NOMO-1 treated with DMSO at 0.1 percent for 48 hours (cell line): ENCODE measurements at regions not wholly inside any gene's neighbourhood (a gene's known extent, or its start where the extent isn't known, plus 50 kb on each side); places are given as distances from the start of the nearest gene placed in this dataset.

ENCODE experiments used
- DNase-seq: peaks from one replicate; lab custom pipeline; 2025; ENCODE audit not compliant: unreplicated experiment; lab: John Stamatoyannopoulos, UW

DNA sequence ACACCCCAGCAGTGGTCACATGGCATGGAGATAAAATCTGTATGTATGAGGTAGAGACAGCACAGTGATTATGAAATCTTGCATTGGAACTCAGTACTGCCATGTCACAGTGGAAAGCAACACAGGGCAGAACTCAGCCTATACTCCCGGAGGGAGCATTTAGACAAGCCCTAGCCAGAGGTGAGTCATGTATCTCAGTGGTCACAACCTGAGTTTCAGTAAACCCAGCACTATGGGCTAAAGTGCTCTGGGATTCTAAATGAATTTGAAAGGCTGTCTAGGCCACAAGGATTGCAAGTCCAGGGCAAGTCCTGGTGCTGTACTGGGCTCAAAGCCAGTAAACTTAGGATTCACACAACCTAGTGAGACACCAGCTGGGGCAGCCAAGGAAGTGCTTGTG, 1717.1 kb upstream of the RAG2 start:
- no peak for DNase-seq

DNA sequence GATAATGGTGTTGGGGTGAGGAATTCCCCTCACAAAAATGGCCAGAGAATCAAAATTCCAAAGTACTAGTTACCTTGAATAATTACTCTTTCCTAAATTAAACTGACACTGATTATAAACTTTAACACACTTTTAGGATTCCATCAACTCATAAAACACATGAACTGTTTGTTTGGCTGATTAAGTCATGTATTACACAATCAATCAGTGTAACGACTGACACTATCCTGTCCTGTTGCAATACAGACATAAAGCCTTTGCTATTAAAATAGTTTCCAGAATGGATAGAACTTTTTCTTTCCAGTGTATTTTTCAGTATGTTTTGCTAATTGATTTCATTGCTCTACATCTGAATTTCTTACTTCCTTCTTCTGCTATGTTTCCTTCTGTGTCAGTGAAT, 1709.4 kb upstream of the RAG2 start:
- no peak for DNase-seq

DNA sequence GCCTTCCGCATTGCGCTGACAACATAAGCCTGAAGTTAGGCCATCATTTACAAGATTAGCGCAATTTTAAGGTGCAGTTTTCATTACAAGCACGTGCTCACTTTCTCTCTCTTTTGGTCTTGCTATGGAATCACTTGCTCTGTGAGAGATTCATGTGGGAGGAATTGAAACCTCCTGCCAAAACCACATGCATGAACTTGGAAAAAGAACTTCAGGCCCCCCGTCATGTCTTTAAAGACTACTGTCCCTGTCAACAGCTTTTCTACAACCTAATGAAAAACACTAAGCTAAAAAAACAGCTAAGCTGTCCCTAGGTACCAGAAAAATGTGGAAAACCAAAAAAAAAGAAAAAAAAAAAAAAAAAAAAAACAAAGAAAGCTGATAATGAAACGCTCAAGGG, 1707.6 kb upstream of the RAG2 start:
- no peak for DNase-seq

DNA sequence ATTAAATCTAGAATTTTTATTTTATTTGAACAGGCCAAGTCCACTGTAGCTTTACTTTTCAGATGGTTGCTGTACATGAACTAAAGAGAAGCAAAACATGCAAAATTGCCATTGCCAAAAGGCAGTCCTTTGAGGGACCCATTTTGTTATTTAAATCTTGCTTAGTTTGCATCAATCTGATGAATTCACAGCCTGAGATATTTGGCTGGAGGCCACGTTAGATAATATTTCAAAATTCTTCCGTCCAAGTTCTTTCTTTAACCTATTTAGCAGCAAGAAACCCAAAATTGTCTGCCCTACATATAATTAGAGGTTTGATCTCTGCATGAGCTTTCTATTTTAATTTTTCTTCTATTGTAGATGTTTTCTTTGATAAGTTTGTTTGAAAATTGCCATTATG, 1706.9 kb upstream of the RAG2 start:
- DNase-seq: no peak

DNA sequence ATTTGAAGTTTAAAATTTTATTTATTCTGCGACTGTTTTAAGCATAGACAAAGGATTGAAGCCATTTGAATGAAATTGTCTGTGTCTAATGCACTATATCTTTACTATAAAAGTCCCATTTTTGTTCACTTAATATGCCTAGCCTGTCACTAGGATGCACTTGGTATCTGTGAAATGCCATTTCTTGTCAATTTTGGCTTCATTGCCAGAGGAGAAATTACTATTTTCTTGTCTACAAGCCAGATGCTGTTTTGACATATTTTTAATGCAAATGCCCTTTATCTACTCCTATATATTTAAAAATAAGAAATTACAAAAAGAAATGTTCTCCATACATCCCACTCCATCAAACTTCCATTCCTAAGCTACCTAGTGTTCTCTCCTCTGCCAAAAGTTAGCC, 1704.5 kb upstream of the RAG2 start:
- no peak for DNase-seq

DNA sequence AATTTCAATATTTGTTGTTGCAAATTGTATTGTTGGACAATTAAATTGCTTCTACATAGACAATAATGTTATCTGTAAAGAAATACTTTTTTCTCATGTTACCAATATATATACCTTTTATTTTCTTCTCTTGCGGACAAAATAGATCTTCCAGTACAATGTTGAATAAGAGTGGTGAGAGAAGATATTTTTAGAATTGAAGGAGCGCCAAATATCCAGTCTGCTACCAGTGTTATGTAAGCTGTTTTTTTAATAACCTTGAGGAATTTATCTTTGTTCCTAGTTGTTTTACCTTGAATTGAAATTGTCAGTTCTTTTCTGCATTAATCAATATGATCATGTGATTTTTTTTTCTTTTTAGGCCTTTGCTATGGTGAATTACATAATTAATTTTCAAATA, 1702.5 kb upstream of the RAG2 start:
- no peak for DNase-seq

DNA sequence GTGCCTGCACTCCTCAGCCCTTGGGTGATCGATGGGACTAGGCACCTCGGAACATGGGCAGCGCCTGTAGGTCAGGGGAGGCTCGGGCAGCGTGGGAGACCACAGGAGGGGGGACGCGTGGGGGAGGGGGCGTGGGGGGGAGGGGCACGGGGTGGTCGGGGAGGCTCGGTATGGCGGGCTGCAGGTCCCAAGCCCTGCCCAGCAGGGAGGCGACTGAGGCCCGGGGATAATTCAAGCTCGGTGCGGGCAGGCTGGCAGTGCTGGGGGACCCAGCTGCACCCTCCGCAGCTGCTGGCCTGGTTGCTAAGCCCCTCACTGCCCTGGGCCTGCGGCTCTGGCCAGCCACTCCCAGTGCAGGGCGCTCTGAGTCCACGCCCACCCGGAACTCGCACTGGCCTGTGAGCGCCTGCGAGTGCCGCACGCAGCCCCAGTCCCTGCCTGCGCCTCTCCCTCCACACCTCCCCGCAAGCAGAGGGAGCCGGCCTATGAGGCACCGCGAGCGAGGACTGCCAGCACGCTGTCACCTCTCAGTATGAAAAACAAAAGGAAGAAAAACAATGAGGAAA, 1698.3 kb upstream of the RAG2 start:
- no peak for DNase-seq

DNA sequence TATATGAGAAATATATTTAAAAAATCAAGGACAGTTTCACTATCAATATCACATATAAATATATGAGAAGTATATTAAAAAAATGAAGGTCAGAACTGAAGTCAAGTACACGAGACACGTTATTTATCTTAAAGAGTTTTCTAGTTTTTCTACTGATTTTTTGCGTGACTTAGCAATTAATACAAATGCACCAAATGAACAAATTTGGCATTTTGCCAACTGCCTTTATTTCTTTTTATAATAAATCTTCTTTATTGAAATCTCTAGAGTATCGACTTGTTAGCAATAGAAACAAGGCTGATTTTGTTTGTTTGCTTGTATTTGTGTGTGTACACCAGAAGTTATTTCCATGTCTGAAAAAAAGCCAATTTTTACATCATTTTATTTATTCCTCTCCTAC, 1684.7 kb upstream of the RAG2 start:
- DNase-seq: no peak

DNA sequence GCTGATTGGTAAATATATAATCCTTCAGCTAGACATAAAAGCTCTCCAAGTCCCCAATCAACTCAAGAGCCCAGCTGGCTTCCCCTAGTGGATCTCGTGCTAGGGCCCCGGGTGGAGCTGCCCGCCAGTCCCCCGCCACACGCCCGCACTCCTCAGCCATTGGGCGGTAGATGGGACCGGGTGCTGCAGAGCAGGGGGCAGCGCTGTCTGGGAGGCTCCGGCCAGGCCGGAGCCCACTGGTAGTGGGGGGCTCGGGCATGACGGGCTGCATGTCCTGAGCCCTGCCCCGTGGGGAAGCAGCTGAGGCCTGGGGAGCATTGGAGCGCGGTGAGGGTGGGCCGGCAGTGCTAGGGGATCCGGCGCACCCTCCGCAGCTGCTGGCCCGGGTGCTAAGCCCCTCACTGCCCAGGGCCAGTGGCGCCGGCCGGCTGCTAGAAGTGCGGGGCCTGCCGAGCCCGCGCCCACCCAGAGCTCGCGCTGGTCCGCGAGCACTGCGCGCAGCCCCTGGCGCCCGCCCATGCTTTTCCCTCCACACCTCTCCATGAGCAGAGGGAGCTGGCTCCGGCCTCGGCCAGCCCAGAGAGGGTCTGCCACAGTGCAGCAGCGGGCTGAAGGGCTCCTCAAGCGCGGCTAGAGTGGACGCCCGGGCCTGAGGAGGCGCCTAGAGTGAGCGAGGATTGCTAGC, 1680.6 kb upstream of the RAG2 start:
- DNase-seq: no peak

DNA sequence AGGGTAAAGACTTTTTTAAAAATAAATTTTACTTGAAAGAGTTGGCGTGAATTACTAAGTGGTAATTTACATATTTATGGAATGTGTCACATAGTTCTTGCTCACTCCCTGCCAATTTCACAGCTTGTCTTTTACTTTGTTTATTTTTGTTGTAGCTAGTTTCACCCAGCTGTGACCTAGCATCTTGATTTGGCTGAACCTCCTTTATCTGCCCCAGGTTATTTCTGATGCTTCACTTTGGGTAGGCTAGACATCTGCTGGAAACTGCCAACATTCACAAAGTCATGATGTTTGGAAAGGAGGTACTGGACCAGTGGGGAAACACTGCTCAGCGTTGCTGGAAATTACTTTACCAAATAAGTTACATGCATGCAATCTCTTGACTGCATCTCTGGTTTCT, 1676.0 kb upstream of the RAG2 start:
- DNase-seq: no peak

DNA sequence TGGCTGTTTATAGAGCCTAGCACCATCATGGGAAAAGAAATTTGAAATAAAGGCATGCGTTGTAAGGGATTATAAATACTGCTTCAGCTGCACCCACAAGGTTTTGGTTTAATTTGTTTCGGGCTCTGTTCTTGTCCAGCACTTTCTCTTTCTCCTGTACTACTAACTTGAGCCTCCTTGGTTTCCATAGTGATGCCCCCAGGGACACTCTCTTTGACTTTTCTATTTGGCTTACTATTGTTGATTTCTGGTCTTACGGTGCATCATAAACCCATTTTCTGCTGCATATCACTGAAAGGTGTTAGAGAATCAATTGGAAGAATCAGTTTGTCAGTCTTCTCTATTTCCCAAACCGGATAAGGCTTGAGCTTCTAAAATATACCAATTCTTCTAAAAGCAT, 1674.3 kb upstream of the RAG2 start:
- DNase-seq: no peak

DNA sequence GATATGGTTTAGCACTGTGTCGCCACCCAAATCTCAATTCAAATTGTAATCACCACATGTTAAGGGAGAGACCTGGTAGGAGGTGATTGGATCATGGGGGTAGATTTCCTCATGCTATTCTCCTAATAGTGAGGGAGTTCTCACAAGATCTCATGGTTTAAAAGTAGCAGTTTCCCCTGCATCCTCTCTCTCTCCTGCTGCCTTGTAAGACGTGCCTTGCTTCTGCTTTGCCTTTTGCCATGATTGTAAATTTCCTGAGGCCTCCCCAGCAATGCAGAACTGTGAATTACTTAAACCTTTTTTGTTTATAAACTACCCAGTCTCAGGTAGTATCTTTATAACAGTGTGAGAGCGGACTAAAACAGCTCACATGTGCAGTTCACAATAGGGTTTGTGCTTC, 1668.7 kb upstream of the RAG2 start:
- no peak for DNase-seq

DNA sequence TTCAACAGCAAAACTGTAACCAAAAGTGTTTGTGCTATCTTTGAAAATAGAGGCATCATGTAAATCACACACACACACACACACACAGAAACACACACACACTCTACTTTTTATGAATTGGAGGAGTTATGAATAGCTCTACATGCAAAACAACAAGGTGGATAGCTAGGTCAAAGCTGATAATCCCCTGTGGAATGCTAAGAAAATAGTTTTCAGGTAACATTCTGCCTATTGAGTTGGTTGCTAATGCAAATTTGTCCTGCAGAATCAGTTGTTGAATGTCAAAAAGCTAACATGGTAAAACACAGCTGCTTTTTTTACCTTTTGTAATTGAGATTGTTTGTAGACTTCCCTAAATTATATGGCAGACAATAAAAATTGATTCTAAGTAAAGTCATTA, 1658.4 kb upstream of the RAG2 start:
- no peak for DNase-seq

DNA sequence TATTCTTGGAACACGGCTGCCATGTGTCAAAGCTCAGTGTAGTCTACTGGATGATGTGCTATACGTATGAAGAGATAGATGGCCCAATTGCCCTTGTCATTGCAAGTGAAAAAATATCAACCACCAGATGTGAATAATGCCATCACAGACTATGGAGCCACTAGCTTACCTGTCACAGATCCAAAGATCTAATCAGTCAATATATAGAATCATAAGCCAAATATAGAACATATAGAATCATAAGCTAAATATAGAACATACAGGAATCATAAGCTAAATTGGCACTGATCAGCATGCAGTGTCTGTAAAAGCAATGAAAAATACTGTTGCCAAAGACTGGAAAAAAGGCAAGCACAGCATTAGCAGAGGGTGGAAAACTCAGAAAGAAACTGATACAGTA, 1656.9 kb upstream of the RAG2 start:
- no peak for DNase-seq

DNA sequence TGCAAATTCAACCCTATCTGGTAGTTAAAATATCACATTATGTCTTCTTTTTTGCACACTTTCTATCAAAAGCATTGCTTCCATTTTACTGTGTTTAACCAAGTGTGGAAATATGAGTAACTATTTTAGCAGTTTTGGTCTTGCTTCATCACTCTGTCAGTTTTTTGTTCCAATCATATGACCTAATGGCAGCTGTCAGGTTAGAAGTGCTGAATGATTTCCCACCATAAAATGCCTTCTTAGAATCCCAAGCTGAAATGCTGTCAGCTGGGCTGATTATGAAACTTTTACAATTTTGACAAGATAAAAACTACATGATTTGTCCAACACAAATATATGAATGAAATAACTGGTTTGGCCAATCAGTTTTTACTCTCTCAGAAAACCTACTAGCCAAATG, 1654.6 kb upstream of the RAG2 start:
- DNase-seq: no peak

DNA sequence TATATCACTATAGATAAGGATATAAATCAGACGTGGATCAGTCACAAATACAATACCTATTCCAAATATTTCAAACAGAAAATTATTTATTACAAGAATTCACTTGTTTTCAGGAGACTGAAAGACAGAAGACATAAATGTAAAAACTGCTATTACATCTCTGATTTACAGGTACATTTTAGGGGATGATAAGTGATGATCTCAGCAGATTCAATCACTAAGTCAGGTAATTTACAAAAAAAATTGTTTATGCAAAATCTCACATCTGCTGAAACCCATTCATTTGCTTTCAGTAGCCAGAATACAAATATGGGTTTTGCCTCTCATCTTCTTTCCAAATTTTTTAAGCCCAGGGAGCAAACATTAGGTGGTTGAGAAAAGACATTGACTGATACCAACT, 1648.4 kb upstream of the RAG2 start:
- DNase-seq: no peak

DNA sequence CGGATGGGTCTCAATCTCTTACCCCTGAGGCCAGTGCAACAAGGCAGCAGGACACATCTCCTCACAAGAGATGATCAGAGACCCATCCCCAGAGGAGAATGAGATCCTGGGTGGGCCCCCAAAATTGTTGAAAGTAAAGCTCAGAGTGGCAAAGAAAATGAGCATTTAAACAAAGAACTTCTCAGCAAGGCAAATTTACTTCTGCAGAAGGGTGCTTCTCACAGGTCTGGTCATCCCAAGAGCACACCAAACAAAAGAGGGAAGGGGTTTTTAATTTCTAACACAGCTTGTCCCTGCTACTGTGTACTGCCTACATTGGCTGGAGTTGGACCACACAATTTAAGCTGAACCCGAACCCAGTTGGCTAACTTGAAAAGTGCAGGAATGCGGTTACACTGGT, 1628.6 kb upstream of the RAG2 start:
- DNase-seq: no peak

DNA sequence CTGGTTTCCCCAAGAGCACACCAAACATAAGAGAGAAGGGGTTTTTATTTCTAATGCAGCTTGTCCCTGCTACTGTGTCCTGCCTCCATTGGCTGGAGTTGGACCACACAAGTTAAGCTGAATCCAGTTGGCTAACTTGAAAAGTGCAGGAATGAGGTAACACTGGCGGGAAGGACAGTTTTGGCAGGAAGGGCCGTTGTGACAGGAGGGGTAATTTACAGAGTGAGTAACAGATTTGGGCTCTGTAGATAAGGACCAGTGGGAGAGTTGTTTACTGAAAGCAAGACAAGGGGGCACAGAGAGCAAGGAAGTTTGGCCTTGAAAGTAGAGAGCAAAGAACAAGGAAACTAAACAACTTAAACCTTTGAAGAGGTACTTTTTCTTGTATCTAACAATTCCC, 1623.3 kb upstream of the RAG2 start:
- DNase-seq: no peak

DNA sequence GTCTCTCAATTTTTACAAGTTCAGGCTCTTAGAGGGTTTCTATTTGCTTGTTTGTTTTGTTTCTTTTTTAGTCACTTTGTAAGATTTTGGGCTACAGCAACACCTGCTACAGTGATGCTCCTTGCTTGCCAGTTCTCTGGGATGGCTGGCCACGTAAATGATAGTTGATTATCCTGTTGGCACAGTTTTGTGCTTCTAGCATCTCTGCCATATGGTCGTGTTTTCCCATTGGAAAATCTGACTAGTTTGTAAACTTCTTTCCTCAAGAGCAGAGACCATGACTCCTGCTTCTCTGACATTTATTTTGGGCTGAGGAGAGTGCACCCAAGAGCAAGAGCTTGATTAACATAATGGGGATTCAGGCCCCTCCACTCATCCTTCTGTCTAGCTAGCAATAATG, 1621.6 kb upstream of the RAG2 start:
- no peak for DNase-seq

DNA sequence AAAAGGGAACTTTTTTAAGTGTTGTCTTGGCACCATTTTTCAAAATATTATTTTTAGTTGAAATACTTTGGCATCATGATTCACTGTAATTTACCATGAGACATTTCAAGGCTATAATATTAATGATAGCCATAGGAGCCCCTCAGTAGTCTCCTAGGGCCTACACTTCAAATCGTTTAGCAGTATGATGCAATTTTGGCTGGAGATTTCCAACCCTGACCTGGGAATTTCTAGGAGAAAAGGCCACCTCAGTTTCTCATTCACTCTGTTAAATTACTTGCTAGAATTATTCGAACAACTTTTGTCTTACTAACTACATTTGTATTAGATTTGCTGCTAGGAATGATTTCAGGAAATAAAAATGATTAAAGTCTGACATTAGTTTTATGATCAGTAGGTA, 1610.9 kb upstream of the RAG2 start:
- no peak for DNase-seq

DNA sequence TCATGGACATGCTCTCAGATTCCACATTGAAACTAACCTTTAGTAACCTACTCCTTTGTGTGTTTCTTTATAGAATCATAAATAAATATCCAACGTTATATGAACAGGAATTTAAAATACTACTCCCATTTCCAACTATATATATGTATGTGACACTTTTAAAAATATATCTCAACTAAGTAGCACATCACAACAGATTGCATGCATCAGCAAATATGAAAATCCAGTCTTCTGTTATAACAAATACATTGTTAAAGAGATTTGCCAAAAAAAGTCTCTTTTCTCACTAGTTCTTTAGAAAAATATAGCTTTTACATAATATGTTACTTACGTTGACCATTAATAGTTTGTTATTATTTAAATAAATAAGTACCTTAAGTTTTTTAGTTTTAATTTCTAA, 1608.6 kb upstream of the RAG2 start:
- DNase-seq: no peak

DNA sequence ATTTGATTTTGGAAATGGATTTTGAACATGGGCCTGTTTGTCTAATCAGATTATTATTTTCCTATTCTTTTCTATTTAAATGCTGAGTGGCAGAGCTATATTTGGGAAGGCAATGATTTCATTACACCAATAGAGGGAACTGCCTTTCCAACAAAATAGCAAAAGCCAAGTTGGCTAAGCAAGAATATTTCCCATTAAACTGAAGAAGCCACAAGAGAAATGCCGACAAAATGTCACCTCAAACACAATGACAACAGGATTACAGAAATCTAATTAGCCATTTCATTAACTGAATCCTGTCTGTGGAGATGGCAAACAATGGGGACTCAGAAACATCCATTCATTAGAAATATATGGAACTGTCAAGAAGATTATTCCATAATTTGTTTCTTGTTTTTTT, 1593.1 kb upstream of the RAG2 start:
- no peak for DNase-seq

DNA sequence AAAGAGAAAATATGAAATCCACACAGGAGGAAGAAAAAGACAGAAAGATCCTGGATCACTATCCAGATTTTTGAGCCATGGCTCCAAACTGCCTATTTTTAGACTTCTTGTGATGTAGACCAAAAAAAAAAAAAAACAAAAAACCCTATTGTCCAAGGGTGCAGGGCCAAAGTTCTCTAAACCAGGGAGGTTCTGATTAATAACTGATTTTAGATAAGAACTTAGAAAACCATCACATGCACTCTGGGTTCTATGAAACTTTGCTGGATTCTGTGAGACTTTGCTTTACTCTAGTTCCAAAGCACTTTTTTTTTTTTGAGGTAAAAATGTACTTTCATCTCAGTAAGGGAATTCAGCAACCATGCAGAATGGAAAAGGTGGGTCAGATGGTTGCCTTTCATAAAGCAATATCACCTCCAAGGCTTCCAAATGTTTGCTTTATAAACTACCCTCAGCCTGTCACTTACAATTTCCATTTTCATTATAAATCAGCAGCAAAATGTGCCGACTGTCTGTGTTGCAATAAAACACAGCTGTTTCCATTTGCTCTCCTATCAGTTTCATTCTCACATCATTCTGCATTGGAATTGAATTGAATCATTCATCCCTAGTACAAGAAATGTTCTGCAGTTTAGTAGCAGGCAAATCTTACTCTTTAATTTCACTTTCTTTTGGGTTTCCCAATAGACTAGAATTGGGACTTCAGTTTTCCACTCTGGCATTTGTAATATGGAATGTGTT, 1584.3 kb upstream of the RAG2 start:
- no peak for DNase-seq
